GM18499 (cell line): ENCODE measurements at regions not wholly inside any gene's neighbourhood (a gene's known extent, or its start where the extent isn't known, plus 50 kb on each side); places are given as distances from the start of the nearest gene placed in this dataset.
A peak's percentile ranks its signal among the peaks of the same experiment; 100 is the strongest.

Experiments used
- ATAC-seq: cut with Tn5 transposase; IDR thresholded peaks from one replicate; pipeline ENCODE4 v1.9.1; 2021; ENCODE audit warnings: moderate number of reproducible peaks; ENCODE audit not compliant: insufficient read depth, unreplicated experiment

DNA sequence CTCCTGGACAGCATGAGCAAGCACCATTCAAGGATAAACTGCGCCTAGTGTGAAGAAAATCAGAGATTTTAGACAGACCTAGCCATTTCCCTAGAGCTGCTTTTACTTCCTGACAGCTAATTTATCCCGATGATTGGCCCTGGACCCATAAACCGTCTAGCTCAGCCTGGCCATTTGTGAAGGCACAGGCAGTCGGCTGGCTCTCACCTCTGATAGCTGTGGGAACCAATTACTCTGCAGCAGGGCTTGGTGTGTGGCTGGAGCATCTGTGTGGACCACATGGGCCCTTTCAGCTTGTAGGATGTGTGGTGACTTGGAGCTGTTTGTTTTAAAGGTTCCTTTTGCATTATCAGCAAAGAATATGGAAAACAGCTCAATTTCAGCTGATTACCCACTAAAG, 111.1 kb upstream of the NPY start:
- ATAC-seq, result no peak

DNA sequence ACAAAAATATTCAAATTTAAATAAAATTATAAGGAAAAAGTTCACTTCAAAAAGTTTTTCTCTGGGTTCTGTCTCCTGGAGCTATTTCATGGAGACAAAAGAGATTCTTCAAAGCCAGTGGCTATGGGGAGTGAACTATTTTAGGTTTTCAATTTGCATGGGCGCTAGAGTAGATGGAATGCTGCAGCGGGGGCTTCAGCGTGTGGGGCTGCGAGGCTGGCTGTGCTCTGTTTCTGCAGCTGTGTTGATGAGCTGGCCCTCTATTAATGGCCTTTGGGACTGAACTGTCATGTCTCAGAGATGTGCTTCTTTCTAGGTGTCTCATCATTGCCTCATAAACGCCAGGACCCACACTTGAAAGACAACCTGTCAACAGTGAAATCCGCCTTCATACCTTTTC, 108.4 kb upstream of the NPY start:
- no peak for ATAC-seq

DNA sequence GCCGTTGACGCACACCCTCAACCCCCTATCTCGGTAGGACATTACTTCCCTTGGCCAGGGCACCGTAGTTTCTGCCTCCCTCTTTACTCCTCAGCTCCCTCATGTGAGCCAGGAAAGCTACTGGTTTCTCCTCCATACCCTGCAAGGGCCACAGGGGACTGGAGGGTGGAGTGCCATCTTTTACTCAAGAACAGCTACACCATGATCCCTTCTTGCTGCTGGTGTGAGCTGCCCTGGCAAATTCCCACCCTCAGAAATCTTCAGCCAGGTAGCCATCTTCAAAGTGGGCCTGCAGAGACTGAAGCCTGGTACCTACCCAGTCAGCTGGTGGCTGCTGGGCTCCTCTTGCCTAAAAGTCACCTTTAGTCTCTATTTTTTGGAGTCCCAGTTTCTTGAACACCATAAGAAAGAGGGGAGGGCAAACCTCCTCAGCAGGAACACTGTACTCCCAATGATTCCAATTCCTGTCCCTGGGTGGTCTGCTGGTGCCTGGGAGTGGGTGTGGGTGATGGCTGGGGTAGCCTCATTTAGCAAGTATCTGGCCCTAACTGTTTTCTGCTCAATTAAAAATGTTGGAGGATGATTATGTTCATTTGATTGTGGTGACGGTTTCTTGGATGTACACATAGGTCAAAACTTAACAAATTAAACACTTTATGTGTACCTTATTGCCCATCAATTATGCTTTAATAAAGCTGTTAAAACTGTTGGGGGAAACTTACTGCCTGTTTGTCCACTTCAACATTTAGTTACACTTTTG, 105.0 kb upstream of the NPY start:
- ATAC-seq, result no peak

DNA sequence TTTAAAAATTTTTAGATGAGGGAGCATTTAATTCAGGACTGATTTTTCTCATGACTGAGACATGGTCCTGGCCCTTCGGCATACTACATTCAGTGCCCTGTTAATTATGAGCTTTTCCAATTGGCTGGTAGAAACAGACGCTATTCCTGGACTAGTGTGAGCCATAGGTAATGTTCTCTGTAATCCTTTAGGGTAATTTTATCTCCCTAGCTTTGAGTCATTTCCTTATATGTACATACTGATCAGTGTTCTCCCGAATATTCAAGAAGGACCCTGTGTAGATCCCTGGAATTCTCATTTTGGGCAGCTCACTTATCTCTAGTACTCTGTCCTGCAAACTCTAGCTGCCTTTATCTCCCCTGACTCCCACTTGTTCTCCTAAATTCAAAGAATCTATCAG, 92.6 kb upstream of the NPY start:
- no peak for ATAC-seq

DNA sequence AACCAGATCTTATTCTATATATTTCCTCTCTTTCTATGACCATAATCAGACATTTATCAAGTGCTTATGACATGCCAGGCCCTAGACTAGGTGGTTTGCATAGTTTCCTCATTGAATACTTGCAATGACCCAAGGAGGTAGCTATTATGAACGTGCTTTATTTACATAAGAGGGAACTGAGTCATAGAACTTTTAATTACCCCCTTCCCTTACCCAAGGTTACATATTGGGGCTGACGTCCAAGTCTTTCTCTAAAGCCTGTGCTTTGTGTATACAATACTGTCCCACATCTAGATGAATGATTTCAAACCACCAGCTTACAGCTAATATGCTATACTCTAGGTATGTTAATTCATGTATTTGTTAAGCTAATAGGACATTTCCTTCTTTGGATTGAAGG, 91.9 kb upstream of the NPY start:
- ATAC-seq, result no peak

DNA sequence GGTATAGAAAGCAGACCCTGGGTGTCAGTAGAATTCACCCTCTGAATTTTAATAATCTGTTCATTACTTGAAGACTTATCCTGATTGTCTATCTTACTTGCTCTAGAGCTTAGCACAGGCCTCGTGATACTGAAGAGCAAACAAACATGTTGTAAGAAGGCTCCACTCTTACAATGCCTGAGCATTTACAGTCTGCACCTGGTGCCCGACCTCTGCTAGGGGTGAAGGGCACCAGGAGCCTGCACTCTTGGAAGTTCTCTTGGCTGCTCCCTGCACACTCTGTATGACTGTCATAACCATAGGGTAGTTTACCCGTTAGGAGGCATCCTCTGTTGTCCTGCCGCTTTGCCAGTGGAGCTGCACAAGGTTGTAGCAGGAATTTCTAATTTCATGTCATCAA, 91.3 kb upstream of the NPY start:
- no peak for ATAC-seq

DNA sequence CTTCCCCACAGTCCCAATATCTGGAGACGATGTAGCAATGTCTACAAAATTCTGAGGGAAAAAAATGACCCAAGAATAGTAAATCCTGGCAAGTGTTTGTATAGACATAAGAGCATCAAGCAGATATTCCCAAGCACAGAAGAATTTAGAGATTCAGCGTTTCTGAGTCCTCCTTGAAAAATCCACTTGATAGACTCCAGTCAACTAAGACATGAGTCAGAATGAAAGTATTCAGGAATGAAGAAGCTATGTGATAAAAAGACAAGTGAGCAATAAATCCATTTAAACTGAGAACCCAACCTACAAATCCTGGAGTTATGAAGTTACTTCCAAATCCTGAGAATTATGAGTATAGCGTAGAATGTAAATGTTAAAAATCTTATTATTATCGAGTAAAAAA, 86.1 kb upstream of the NPY start:
- ATAC-seq, result no peak

DNA sequence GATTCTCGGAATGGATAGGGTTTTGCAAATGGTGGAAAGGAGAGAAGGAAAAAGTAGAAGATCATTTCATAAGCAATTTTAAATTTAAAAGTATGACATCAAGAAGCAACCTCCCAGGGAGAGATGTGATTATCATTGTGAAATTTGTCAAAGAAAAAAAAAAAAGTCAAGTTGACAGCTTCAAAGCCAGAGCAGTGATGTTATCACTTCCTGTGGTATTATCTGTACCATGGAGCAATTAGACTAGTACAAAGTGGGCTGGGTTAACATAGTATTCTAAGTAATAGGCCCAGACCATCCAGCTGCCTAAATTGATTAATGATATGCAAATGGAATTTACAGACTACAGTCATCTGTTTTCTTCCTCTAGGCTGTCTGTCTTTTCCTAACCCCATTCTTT, 84.0 kb upstream of the NPY start:
- ATAC-seq, result no peak

DNA sequence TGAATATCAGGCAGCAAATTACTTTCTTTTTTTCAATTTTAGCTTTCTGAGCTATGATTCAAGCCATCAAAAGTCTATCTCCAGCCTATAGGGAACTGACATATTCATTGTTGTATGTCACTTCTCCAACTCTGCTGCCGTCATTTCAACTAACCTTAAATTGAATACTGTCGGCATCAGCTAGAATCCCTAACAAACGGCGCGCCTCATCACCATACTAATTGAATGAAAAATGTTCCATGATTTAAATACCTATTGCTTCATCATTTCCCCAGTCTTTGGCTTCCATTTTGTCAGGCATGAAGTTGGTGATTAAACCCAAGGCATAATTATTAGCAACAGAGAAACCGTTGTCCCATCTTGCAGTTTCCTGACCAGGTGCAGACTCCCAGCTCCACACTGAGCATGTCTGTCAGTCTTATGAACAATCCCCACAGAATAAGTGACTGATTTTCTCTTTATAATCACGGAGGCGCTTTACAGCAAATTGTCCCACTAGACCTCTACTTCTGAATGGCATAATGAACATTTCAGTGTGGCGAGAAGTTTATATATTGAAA, 83.5 kb upstream of the NPY start:
- ATAC-seq, result no peak

DNA sequence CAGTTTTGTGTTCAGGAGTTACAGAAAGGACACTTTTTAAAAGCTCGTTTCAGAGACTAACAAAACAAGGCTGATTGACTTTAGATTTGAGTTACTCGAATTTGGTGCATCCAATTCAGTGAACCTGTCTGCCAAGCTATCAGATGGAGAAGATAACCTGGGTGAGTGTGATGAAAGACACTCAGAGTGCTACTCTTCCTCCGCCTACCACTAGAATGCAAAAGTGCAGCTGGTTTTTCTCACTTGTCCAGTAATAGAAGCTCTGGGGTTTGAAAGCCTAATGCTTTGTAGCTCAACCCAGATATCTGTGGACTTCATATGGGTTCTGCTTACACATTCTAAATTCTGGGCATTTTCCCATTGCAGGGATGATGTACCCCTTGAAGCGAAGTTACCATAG, 82.8 kb upstream of the NPY start:
- no peak for ATAC-seq

DNA sequence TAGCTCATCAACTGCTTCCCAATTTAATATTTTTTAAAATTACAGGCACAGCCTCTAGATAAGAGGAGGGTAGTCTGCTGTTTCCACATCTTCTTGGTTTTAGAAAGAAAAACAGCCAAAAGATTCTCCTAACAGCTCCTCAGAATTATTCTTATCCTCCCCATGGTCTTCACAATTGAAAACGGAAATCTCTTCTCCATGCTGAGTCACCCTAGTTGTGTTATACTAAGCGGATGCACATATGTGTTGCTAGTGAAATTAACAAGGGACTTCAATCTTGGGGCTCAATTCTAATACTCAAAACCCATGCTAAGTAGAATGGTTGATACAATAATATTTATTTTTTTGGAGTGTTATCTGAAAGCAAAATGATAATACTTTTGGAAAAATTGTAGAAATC, 71.9 kb upstream of the NPY start:
- ATAC-seq, result no peak

DNA sequence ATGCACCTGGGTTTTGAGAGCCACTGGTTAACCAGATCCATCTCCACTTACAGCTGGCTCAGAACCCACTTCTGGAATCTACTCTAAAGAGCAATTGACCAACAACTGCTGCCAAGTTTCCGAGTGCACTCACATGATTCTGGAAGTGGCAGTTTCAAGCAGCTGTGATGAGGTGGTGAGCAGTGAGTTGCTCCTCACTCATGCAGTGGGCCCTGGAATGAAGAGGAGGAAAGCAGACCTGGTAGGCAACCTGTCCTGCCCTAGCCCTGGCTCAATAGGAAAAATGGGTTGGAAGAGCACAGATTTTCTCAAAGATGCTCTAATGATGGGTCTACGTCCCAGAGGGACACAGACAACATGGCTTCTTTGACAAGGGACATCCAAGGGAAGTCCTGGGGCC, 70.7 kb upstream of the NPY start:
- no peak for ATAC-seq

DNA sequence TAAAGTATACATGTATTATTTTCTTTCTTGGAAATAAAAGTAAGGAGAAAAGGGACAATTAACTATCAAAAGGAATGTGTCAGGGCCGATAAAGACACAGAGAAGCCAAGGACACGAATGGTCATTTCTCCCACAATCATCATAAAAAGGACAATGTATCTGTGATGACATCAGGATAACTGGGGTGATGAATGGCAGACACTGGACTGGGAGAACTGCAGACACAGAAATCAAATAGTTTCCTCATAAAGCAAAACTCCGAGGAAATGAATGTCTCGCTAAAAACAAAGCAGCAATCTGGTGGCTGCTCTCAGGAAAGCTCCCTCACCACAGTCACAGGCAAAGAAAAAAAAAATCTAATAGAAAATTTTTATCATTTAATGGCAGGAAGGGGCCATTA, 69.3 kb upstream of the NPY start:
- no peak for ATAC-seq

DNA sequence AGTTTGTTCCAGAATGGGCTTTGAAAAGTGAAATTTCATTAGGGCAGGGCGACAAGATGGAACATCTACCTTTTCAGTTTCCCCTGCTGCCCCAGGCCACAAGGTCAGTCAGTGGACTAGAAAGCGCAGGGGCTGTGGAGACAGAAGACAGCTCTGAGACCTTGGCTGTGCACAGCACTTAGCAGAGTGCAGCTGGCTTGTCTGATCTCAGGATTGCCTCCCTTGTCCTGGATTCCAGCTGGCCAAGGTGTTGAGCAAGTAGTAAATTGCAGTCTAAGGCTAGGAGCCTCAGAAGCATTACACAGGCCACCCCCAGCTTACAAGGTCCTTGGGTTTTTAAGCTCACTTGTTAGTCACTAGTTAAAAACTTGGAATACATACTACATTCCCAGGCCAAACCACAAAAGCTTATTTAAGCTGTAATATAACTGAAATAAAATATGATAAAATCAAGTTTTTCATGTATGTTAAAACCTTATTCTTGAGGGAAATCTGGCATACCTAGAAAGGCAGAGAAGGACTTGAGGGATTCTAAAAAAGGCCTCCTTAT, 67.3 kb upstream of the NPY start:
- no peak for ATAC-seq

DNA sequence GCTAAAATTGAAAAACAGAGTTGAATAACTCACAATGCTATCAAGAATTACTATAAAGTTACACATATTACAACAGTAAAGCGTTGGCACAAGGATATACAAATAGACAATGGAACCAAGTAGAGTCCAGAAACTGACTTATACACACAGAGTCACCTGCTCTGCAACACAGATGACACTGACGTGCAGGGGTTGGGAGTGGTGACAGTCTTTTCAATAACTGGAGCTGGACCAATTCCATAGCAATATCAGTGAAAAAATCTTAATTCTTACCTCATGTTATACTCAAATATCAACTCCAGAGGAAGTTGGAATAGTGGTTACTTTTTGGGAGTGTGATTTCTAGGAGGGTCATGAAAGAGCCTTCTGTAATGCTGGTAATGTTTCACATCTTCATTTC, 62.5 kb upstream of the NPY start:
- no peak for ATAC-seq

DNA sequence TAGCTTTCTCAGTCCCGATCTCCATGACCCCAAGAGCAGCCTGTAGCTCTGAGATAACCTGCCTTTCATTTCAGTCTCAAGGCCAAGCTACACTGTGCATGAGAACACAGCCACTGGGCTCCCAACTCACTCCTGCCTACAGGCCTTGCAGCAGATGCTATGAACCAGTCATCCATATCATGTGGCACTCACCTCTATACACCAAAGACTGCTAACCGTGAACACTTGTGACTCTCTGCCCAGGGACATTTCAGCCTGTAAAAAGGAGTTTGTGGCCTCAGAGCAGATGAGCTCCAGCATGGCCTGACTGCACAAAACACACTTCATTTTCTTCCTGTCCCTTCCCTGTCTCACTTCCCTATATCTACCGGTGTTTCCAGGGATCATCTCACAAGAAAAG, 56.9 kb upstream of the NPY start:
- no peak for ATAC-seq

DNA sequence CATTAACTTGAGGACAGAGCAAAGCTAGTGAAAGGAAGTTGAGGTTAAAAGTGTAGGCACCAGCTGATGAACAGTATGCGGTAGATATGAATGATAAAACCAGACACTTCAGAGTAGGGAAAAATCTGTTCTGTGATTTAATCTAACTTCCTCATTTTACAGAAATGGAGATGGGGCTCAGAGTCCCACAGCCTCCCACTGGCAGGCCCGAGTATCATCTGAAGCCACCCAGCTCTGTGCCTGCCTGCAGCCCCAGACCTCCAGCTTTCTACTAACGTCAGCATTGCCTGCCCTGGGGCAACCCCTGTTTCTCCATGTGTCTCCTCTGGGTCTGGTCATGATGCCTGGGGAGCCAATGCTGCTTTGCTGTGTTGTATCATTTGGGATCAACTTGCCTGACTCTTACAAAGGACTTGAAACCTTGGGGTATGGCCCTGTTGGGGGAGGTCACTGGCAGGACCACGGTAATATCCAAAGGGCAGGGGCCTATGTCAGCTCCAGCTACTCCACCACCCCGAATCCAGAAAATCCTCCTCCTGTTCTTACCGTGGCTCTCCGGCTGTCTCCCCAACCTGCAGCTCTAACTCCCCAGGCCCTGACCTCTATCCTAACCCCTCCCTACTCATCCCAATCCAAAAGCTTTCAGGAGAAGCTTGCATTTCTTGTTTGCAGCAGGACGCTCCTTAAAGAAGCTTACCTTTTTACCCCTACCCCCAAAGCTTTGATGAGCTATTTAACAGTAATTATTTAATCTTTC, 56.2 kb upstream of the NPY start:
- peak; percentile 92 for ATAC-seq

DNA sequence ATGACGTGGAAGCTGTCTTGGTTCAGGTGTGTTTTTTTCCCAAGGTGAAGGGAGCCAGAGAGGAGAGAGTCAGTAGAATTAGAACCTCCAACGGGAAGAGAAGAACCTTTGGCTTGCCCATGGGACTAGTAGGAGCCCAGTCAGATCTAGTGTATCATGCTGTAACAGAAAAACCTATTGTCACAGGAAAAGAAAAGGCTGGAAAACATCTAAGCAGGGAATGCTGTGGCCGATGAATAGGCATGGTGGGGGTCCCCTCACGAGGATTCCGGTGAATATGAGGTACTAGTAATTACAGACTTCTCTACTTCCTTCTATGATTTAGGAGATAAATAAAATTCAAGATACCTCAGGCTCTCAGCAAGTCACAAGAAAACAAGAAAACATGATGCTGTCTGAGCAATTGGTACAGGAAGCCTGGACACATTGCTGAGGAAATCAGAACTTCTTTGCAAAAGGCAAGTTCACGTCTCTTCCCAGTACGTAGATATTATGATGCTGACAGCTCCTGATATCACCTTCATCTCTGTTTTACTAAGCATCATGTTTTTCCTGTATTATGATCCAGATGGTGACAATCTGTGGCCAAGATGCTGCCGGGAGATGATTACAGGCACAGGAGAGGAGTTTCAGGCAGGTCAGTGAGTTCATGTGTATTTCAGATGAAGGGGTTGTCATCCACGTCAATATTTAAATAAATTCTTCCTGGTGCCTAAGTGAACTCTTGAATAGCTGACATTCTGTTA, 54.3 kb upstream of the NPY start:
- no peak for ATAC-seq

DNA sequence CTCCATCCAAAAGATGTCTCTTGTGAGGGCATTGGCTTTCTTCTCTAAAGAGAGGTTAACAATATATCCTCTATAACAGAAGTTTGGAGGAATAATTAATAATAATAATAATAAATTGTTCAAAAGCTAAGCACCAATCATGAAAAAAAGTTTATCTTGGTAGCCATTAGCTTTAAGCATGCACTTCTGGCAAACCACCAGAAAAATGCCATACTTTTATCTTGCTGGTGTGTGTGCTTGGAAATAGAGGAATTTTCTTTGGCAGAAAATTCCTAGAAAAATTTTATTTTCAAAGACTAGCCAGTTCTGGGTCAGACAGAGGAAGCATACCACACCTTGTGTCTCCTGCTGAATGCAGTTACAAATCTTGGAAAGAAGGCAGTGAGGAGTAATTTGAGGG, 52.5 kb upstream of the NPY start:
- ATAC-seq, result no peak

DNA sequence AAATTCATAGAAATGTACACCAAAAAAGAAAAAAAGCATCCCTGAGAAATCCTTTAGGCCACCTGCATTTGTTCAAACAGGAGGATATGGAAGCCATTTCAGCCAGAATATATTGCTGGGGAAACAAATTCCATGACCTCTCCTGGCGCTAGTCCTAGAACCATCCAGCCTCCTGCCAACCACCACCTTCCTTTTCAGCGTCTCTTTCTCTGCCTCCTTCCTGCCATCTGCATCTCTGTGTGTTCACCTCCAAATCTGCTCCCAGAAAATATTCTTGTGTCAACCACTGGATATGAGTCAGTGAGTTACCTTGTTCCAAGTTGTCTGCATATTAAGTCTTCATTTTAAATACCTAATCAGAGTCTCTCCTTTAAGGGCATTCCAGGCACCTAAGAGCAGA, 50.6 kb upstream of the NPY start:
- ATAC-seq, result no peak
